ENCODE measurements at regions not wholly inside any gene's neighbourhood (a gene's known extent, or its start where the extent isn't known, plus 50 kb on each side); places are given as distances from the start of the nearest gene placed in this dataset.

GRCh38 chr3:16768956-16769355, 115.8 kb upstream of the PLCL2 start (continued):
- TF ChIP-seq ZBTB40 (IDR thresholded peaks at IDR 0.05; ENCODE audit: borderline replicate concordance), result no peak

- CTCF ChIA-PET, result no interaction called here
- Histone ChIP-seq H3K27me3 (replicated peaks in 1 of 2; ENCODE audit: control insufficient read depth in 2 of 2, insufficient read depth in 2 of 2, low read length in 1 of 2) (no peaks in the 10 kb centered on the region; a peak in 1 of 4 replicates), H2AFZ (ENCODE audit: control insufficient read depth, low read depth, low read length) (no peak overlapping the region), H3K27ac (ENCODE audit: control insufficient read depth, insufficient read depth) (no peak overlapping the region), H3K79me2 (ENCODE audit: control insufficient read depth, insufficient read depth, low read length) (no peaks in the 10 kb centered on the region), H3K4me1 (ENCODE audit: control insufficient read depth, insufficient read depth, low read length) (no peaks in the 10 kb centered on the region), H3K9me3 (replicated peaks; ENCODE audit: control insufficient read depth, insufficient read depth, low read length) (no peaks in the 10 kb centered on the region), H3K9ac (ENCODE audit: control insufficient read depth, insufficient read depth, low read length) (no peak overlapping the region), H3K4me3 (no peak overlapping the region), H4K20me1 (ENCODE audit: control insufficient read depth, insufficient read depth) (no peaks in the 10 kb centered on the region), H3K4me2 (ENCODE audit: control insufficient read depth, insufficient read depth) (no peak overlapping the region), H3K36me3 (ENCODE audit: control insufficient read depth in 2 of 2, insufficient read depth in 2 of 2, low read length in 1 of 2) (no peaks in the 10 kb centered on the region)
- RAD21 ChIA-PET (ENCODE audit: unreplicated experiment), result no interaction called here
- 51% methylated on average over 4 of the region's 4 CpGs for WGBS (ENCODE audit: insufficient coverage, insufficient replicate concordance, low lambda C conversion rate, missing lambda C conversion rate)
- no peak for ATAC-seq
- no peak for FAIRE-seq
- TF ChIP-seq EP300 (IDR thresholded peaks at IDR 0.05; ENCODE audit: borderline replicate concordance in 1 of 2, control insufficient read depth in 1 of 2, low read depth in 2 of 2, low read length in 2 of 2) (no peak), ZNF274 (IDR thresholded peaks at IDR 0.05; ENCODE audit: insufficient read depth, insufficient read length) (no peak), MTA3 (IDR thresholded peaks at IDR 0.05; ENCODE audit: borderline replicate concordance, low read length) (no peak), HDAC6 (IDR thresholded peaks at IDR 0.05; ENCODE audit: unreplicated experiment) (no peak), GATAD2B (conservative IDR thresholded peaks at IDR 0.05; ENCODE audit: low read depth) (no peak), EED (IDR thresholded peaks at IDR 0.05; ENCODE audit: low read depth) (no peak), BMI1 (IDR thresholded peaks at IDR 0.05; ENCODE audit: borderline replicate concordance) (no peak), ESRRA (IDR thresholded peaks at IDR 0.05; ENCODE audit: low read length) (no peak), HCFC1 (IDR thresholded peaks at IDR 0.05; ENCODE audit: low read length) (no peak), CHD4 (IDR thresholded peaks at IDR 0.05) (no peak), NR2C2 (IDR thresholded peaks at IDR 0.05; ENCODE audit: borderline replicate concordance, control insufficient read depth, insufficient read length, low read depth) (no peak)
- DNase-seq (ENCODE audit: low read depth, low spot score), result no peak
- no TSS peak for BruUV-seq (replicated peaks)
- in situ Hi-C loops (cut with MboI) (no loop called here), intact Hi-C loops (cut with micrococcal nuclease; ENCODE audit: unreplicated experiment) (no loop called here)
- POLR2A ChIA-PET, result no interaction called here
- SMC1A ChIA-PET (ENCODE audit: uncharacterized antibody, unreplicated experiment), result no interaction called here
Observed at GRCh38 chr3:16769525-16769924, 115.2 kb upstream of the PLCL2 start.
